GM19240 (cell line): ENCODE measurements at regions not wholly inside any gene's neighbourhood (a gene's known extent, or its start where the extent isn't known, plus 50 kb on each side); places are given as distances from the start of the nearest gene placed in this dataset.
"Not testable (repeated sequence)": the region's sequence is repeated elsewhere in the genome, so short reads cannot be mapped to it uniquely, and the experiment has no call there.

ENCODE experiments used
- DNase-seq: peaks from one replicate; pipeline ENCODE4 v3.0.0; 2011; ENCODE audit warnings: low spot score; ENCODE audit not compliant: insufficient read length

- no peak for DNase-seq
Measured at GRCh38 chr6:6970851-6971250, 136.9 kb upstream of the RREB1 start.

GRCh38 chr6:6971369-6971768 lies 136.4 kb upstream of the RREB1 start:
- no peak for DNase-seq

DNA sequence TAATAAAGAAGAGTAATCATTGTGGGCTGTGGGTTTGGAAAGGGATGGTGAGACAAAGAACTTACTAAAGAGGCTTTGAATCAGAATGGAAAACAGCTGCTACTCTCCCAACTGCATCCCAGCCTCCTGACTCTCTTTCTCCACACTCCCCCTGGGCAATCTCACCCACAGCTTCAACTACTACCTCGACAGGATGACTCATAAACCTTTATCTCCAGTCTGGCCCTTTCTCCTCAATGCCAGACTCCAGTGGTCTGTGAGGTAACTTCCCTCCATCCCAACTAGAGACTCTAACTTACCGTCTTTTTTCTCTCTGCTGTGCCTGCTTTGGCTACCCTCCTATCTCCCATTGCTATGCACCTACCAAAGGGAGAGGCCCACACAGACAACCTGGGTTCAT lies 135.3 kb upstream of the RREB1 start:
- no peak for DNase-seq

DNA sequence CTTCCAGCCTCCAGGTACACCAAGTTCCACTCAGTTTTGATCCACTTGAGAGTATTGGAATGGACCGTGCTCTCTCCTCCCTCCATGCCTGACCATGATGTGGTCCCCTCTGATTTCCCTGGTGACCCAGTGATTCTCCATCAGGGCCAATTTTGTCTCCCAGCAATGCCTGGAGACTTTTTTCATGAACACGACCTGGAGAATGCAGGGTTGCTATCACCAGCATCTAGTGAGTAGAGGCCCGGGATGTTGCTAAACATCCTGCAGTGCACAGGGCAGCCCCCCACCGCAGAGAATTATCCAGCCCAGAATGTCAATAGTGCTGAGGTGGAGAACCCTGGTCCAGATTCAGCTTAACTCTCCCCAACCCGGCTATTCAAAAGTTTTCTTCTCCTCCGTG lies 134.0 kb upstream of the RREB1 start:
- no peak for DNase-seq

- DNase-seq, result no peak
Measured at GRCh38 chr6:6975459-6976111, 132.2 kb upstream of the RREB1 start.

DNA sequence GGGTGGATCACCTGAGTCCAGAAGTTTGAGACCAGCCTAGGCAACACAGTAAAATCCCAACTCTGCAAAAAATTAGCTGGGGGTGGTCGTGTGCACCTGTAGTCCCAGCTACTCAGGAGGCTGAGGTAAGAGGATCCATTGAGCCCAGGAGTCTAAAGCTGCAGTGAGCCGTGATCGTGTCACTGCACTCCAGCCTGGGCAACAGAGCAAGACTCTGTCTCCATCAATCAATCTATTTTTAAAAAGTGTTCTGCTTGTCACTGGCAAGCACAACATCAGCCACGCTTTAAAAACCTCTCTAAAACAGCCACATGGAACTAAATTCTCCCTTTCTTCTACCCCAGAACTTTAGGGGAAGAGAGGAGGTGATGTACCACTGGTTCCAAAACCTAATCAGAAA lies 131.6 kb upstream of the RREB1 start:
- no peak for DNase-seq

GRCh38 chr6:6978731-6979130 lies 129.0 kb upstream of the RREB1 start:
- no peak for DNase-seq

GRCh38 chr6:6980999-6981597 lies 126.7 kb upstream of the RREB1 start:
- no peak for DNase-seq

- no peak for DNase-seq
Measured at GRCh38 chr6:6981681-6982322, 126.0 kb upstream of the RREB1 start.

- no peak for DNase-seq
Measured at GRCh38 chr6:6982663-6983062, 125.1 kb upstream of the RREB1 start.

GRCh38 chr6:6984585-6985366 lies 123.0 kb upstream of the RREB1 start:
- DNase-seq, result no peak

GRCh38 chr6:6986344-6986743 lies 121.4 kb upstream of the RREB1 start:
- DNase-seq, result no peak

DNA sequence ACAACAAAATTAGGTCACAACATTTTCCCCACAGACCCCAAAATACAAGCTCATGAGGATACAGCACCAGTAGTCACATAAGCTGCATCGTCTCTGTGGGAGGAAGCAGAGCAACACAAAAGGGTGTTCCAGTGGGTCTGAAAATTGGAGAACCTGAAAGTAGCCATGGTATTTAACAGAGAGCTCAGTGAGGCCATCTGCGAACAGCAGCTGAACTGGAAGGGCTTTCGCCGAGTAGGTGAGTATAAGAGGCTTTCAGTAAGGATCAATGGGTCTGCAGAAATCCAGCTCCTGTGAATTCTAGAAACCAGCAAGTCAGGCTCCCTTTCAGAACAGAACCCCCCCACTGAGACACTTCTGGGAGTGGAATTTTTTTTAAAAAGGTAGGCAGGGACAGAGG lies 120.0 kb upstream of the RREB1 start:
- DNase-seq, result no peak

DNA sequence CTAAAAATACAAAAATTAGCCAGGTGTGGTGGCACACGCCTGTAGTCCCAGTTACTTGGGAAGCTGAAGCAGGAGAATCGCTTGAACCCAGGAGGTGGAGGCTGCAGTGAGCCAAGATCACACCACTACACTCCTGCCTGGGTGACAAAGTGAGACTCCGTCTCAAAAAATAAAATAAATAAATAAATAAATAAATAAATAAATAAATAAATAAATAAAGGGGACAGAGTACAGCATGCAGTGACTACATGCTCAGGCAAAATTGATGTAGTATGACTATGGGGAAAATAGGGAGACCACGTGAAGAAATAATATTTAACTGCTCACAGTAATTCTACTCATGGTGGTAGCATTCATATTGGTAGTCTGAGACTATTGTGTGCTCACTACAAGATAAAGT lies 117.7 kb upstream of the RREB1 start:
- not testable (repeated sequence) for DNase-seq

DNA sequence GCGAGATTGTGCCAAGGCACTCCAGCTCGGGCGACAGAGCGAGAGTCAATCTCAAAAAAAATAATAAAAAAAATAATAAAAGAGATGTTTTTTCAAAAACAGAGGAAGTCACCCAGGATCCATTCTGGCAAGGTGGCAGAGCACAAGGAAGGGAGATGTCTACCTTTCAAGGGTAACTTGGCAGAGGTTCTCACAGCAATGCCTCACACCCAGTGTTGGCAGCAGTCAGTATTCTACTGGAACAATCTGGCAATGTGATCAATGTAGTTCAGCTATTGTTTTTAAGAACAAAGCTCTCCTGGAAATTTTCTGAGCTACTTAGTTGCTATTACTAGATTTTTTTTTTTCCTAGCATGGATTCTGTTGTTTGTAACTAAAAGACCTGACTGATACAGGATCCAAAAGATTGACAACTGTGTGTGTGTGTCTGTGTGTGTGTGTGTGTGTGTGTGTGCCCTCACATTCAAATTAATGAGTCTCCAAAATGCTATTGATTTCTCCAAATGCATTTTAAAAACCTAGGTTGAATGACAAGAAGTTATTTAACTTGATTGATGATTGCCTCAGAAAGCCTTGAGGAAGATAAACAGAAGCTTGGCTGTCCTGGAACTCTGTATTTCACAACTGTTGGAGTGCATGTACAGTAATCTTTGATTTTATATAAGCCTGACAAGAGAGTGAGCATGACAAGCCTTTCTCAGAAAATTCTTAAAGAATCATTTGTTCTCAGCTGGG lies 114.1 kb upstream of the RREB1 start:
- no peak for DNase-seq

GRCh38 chr6:6994796-6995195 lies 113.0 kb upstream of the RREB1 start:
- no peak for DNase-seq

DNA sequence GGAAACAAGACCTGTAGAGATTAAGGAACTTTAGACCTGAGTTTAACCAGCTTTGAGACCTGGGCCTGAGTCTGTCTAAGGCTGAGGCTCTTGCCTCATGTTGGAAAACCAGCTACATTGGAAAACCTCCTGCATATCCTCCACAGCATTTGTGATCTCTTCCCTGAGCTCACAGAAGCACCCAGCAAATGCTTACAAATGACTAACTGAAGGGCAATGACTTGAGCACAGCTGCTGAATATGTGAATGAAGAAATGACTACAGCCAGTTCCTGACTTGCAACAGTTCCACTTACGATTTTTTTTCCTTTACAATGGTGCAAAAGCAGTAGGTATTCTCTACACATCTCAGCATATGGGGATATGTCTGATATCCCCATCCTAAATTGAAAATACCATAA lies 112.4 kb upstream of the RREB1 start:
- DNase-seq, result no peak

- DNase-seq, result no peak
Measured at GRCh38 chr6:6996124-6996523, 111.6 kb upstream of the RREB1 start.

DNA sequence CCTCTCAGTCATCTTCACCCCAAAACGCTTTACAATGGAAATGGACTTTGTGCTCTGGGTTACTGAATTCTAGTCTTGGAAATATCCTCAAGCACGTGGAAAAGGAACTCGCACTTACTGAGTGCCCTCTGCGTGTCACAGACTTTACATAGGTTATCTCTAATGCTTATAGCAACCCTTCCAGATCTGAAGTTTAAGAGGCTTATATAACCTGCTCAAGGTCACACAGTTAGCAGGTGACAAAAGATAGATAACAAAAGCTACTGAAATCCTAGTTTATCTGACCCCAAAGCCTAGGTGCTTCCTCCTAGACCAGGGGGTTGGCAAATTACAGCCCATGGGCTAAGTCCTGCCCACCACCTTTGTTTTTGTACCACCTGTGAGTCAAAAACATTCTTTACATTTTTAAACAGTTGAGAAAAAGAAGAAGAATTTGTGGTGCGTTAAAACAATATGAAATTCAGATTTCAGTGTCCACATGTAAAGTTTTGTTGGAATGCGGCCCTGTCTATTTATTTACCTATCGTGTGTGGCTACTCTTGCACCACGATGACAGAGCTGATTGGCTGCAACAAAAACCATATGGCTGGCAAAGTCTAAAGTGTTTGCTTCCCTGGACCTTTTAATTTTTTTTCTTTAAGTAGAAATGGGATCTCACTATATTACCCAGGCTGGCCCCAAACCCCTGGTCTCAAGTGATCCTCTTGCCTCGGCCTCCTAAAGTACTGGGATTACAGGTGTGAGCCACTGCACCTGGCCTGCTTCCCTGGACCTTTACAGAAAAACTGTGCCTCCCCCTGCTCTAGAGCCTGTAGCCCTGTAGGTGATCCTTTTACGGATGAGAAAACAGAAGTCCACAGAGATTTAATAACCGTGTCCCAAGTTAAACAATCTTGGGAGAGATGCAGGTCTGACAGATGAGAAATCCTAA lies 110.2 kb upstream of the RREB1 start:
- DNase-seq, result no peak

DNA sequence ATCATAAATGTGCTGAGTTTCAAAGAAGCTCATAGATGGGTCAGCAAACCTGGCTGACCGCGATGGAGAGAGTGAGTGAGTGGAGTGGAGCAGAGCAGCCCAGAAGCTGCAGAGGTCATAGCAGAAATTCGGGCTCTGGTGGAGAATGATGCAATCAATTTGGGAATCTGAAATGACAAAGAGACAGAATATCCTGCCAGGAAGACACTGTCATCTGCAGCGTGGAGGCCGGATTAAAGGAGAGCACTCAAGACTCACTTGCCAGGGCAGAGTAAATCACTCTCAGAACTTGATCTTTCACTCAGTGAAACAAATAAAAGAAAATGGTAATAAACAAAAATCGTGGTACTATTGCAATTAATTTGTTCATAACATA lies 109.6 kb upstream of the RREB1 start:
- DNase-seq, result no peak
